OCI-M2 (cell line): ENCODE measurements at regions not wholly inside any gene's neighbourhood (a gene's known extent, or its start where the extent isn't known, plus 50 kb on each side); places are given as distances from the start of the nearest gene placed in this dataset.
"Not testable (repeated sequence)": the region's sequence is repeated elsewhere in the genome, so short reads cannot be mapped to it uniquely, and the experiment has no call there.

Source experiments
- DNase-seq: peaks from one replicate; lab custom pipeline; 2025; ENCODE audit not compliant: unreplicated experiment; lab: John Stamatoyannopoulos, UW

DNA sequence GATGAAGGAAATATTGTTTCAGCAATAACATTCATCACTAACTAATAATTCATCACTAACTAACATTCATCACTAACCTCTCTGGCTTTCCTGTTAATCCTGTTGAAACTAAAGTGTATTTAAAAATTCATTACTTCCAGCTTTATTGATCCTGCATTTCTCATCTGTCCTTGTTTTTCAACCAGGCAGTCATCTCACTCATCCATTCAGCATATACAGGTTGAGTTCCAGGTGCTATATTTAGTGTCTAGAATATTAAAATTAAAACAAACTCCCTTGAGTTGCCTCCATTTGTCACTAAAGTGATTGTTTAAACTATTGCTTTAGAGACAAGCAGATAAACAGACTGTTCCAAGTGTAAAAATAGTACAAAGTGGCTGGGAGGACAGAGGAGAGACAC is 58.1 kb downstream of the ATXN7L3B start:
- no peak for DNase-seq

DNA sequence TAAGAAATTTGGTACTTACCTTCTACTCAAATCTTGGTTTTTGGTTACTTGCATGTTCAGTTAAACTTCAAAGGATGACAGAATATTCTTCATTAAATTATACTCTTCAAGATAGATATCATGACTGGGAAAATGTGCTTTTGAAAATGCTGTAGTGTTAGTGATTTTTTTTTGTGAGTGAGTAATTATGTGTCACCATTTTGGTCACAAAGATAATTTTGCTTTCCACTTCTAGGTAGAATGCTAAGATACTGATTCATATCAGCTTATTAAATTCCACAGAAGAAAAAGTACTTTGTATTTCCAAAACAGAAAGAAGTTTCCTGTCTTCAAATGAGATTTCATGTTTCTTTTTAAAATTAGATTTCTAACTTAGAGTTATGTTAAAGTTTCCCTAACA is 61.2 kb downstream of the ATXN7L3B start:
- no peak for DNase-seq

- DNase-seq = no peak
Observed at GRCh38 chr12:74599932-74600331, 62.3 kb downstream of the ATXN7L3B start.

DNA sequence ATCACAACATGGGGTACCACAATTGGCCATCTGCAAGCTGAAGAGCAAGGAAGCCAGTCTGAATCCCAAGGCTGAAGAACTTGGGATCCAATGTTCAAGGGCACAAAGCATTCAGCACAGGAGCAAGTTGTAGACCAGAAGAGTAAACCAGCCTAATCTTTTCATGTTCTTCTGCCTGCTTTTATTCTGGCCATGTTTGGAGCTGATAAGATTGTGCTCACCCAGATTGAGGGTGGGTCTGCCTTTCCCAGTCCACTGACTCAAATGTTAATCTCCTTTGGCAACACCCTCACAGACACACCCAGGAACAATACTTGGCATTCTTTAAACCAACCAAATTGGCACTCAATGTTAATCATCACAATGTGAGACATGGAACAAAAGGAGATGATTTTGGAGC is 63.2 kb downstream of the ATXN7L3B start:
- not testable (repeated sequence) for DNase-seq

- no peak for DNase-seq
Observed at GRCh38 chr12:74602881-74603672, 65.4 kb downstream of the ATXN7L3B start.

GRCh38 chr12:74608231-74608775 is 70.7 kb downstream of the ATXN7L3B start:
- DNase-seq = no peak

DNA sequence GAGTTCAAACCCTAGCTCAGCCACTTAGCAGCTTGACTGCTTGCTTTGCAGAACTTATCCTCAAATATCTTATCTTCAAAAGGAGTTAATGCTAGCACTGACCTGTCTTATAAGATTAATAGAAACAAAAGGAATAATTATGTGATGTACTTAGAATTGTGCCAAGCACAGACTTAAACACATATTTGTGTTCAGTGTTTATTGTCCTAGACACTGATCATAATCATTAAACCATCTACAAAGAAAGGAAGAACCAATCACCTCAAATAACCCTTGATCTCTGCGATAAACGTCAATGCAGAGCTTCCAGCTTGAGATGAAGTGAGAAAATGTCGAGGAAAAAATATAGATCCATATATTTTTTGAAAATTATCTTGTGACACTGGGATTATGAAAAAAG is 73.1 kb downstream of the ATXN7L3B start:
- DNase-seq = no peak

- no peak for DNase-seq
Observed at GRCh38 chr12:74614426-74614825, 76.8 kb downstream of the ATXN7L3B start.

DNA sequence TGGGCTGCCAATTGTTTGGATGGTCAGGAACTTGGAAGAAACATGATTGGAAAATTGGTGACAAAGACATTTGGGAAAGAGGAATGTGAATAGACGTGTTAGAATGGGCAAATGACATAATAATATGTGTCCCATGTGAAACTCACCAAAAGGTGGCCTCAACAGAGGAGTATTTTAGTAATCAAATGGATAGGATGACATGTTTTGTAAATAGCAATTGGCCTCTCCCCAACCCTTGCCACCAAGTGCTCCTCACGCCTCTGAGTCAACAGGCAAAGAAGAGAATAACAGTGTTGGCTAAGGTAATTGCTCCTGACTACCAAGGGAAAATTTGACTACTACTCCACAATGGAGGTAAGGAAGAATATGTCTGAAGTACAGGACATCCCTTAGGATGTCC is 81.4 kb downstream of the ATXN7L3B start:
- DNase-seq = no peak

DNA sequence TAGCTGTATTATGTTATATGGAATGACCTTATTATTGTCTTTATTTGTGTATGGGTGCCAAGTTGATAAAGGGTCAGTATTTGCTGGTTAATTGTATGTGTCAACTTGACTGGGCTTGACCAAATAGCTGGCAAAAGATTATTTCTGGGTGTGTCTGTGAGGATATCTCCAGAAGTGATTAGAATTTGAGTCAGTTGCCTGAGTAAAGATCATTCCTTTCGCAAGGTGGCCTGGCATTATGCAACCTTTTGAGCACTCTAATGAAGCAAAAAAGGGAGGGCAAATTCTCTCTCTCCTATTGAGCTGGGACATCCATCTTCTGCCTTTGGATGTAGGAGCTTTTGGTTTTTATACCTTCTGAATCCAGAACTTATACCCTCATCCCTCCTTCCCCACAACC is 82.2 kb downstream of the ATXN7L3B start:
- DNase-seq = no peak

DNA sequence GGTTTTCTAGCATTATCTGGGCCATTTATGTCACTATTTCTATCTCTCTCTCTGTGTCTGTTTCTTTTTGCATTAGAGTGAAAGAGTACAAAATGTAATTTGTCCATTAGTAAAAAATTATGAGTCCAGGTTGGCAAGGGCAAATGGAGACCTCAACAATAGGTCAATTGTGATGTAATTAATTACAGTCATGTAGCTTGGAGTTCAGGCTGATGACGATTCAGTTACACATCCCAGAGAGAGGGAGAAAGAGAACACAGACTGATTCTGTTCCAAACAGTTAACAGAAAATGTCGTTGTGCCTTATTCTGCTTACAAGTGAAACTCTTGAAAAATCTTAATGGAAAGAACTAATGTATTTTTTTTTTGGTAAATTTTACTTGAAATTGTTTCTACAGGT is 83.3 kb downstream of the ATXN7L3B start:
- DNase-seq = no peak

- no peak for DNase-seq
Observed at GRCh38 chr12:74624201-74624600, 86.6 kb downstream of the ATXN7L3B start.

DNA sequence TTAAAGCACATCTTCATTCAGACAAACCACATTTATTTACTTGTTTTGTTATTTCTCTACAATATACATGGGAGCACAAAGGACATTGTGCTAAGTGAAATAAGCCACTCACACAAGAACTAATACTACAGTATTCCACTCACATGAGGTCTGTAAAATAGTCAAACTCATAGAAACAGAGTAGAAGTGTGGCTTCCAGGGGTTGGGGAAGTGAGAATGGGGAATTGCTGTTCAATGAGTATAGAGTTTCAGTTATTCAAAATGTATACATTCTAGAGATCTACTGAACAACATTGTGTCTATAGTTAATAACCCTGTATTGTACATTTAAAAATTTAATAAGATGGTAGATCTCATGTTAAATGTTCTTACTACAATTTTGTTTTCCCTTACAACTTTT is 88.8 kb downstream of the ATXN7L3B start:
- DNase-seq = no peak

DNA sequence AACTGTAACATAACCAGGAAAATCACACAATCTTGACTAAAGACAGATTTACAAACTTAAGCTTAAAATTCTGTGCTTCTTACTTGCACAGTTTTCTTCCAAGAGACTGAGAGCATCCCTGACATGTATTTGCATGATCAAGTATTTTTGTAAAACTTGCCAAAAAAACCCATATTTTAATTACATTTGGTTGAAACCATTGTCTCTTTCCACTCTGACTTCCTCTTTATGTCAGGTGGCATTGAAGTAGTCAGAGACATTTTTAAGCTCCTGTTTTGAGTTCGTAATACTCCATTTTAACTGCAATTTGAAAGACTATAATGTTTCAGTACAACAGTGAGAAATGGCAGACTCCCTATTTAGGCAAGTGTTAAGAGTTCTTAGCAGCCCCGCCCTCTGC is 103.6 kb downstream of the ATXN7L3B start:
- no peak for DNase-seq

DNA sequence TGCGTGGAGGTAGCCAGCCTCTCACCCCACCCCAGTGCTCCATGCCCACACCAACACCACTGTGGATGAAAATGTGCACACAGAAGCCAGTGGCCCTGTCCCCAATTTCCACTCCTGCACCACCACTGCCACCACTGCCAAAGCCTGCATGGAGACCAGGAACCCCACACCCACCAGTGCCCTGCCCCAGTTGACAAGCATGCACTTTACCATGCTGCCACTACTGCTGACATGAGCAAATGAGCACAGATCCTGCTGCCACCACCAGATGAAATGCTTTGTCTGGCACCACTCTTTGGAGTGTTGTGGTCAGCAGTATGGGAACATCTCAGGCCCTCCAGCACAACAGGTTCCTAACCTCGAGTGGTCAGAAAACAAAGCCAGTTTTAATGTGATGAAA is 104.1 kb downstream of the ATXN7L3B start:
- DNase-seq = no peak

DNA sequence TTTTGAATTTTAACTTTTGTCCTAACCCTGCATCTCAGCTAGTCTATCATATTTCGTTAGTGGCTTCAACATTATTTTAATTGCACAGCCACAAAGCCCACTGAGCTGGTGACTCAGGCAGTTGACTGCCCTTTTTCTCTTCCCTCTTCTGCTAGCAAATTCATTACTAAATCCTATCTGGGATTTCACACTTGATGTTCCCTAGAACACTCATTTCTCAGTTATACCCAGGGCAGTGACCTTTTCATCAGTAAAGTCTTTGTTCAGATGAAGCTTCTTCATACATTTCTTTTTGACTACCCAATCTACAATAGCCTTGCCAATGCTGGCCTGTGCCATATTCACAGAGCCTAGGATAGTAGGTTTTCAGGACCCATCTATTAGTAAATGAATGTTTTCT is 107.0 kb downstream of the ATXN7L3B start:
- DNase-seq = no peak

DNA sequence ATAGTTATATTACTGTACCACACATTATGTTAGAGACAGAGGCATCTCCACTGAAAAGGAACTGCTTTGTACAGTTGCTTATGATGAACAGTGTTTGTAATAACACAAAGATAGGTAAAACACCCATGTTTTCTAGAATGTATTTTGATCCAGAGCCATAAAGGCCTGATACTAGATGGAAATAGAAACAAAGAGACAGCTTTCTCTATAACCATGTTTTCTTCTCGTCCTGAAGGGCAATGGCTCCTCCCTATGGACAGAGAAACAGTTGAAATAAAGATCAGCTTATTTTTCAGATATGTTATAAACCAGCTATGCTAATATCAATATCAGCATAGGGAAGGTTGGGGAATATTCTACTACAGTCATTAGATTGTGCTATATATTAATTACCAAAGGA is 109.2 kb downstream of the ATXN7L3B start:
- no peak for DNase-seq

DNA sequence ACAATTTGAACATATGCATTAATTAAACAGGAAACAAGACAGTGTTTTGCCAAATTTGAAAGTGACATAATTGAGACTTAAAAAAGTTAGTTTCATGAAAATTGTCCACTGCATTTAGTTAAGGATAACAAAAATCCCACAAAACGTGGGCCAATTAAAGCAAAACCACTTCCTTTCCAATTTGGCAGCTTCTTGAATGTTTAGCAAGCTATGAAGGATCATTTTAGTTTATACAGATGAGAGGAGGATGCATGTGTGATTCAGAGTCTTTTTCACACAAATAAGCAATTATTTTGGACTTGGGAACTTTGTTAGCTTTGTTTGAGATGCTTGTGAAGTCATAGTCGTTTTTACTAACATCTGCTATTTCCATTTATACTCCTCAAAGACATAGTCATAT is 109.6 kb downstream of the ATXN7L3B start:
- no peak for DNase-seq

GRCh38 chr12:74656251-74656650 is 118.6 kb downstream of the ATXN7L3B start:
- no peak for DNase-seq

DNA sequence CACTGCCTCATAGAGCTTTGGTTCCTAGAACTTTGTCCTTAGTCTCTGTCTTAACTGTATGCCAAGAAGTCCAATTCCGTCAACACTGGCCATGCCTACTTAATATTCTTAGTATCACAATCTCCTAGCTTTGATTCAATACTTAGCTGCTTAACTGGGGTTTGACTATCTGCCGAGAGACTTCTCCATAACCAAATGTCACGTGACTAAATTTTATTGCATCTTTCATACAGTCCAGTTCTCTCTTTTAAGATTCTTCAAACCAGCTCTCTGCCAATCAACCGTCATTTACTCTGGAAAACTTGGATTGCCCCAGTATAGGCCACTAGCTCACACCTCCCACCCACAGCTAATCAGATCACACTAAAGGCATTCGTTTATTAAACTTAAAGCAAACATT is 122.8 kb downstream of the ATXN7L3B start:
- no peak for DNase-seq

DNA sequence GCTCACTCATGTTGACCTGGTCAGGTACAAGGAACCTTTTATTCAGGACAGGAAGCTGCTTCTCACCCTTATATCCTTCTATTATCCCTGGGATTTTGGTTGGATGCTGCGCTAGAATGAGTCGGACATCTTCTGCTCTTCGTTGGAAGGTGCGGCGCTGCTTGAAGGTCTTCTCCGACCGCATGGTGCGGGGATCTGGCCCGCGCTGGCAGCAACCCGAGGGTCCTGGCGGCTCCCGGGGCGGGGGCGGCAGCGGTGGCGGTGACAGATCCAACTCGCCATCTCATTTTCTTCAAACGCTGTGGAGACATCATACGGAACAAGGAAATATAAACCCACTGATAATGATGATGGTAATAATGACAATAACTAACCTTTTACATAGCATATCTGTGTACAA is 126.3 kb downstream of the ATXN7L3B start:
- DNase-seq = no peak

DNA sequence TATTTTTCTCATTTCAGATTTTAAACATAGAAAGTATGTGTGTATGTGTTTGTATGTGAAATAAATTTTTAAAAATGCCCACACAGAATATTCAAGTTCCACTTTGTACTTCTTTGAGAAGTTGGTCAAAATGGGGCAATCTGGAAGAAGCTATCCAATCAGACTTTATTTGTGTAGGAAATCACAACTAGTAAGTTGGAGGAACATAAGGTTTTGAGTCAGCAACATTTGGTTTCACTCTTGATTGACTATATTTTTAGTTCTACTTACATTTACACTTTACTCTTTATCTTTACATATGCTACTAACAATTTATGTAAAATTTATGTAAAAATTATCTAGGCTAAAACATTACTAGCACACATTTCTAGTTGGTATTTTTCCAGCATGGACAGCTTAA is 128.1 kb downstream of the ATXN7L3B start:
- no peak for DNase-seq

DNA sequence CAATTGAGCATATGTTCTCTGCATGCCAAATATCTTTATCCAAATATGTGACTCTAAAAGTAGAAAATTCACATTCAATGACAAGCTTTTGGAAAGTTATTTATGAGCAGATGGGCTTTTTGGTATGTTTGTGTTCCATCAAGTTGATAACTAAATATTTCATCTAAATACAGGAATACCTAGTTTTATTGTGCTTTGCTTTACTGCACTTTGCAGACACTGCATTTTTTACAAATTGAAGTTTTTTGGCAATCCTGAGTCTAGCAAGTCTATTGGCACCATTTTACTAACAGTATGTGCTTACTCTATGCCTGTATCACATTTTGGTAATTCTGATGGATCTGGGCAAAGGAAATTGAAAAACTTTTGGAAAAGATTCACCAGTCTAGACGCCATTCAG is 133.8 kb downstream of the ATXN7L3B start:
- DNase-seq = no peak
